Hematopoietic multipotent progenitor cell treated with erythropoietin and hydrocortisone succinate and interleukin-3 and kit ligand, for 15 days (in vitro differentiated cells): ENCODE measurements at regions not wholly inside any gene's neighbourhood (a gene's known extent, or its start where the extent isn't known, plus 50 kb on each side); places are given as distances from the start of the nearest gene placed in this dataset.
"Not testable (repeated sequence)": the region's sequence is repeated elsewhere in the genome, so short reads cannot be mapped to it uniquely, and the experiment has no call there.

Experiments used
- DNase-seq: peaks from one replicate; pipeline ENCODE4 v3.0.0-alpha.2; 2015; ENCODE audit warnings: low spot score

- DNase-seq, result no peak
Observed at GRCh38 chr16:86216591-86216990, 293.7 kb upstream of the FOXF1 start.

DNA sequence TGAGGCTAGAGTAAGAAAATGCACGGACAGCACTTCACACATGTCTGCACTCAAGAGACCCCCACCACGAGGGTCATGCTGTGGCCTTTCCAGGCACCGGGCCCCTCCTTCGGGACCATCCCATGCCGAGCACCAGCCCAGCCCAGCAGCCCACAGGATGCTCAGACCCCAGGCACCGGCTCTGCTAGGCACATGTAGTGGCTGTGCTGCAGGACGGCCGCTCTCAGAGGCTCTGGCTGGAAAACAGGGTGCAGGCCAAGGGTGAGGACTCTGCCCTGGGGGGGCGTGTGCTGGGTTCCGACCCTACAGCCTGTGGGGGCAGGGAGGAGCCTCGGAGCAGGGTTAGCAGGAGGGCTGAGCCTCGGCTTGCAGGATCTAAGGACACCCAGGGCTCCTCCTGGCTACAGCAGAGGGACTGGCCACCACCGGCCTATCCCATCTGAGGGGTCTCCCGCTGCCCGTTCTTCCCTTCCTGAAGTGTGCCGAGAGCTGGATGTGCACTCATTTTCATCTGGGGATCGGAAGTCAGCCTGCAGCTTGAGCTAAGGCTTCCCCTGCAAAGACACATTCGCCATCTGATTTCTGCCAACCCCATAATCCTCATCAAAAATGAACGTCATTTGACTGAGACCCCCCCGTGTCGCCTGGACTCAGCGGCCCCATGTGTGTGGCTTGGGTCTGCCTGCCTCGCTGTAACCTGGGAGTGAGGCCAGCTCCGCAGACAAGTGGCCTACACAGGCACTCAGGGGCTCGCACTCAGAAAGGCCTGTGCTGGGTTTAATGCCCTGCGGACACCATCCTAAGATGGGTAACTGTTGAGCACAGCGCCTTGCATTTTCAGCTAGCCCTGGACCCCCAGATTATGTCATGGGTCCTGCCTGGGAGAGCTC, 293.1 kb upstream of the FOXF1 start:
- no peak for DNase-seq

DNA sequence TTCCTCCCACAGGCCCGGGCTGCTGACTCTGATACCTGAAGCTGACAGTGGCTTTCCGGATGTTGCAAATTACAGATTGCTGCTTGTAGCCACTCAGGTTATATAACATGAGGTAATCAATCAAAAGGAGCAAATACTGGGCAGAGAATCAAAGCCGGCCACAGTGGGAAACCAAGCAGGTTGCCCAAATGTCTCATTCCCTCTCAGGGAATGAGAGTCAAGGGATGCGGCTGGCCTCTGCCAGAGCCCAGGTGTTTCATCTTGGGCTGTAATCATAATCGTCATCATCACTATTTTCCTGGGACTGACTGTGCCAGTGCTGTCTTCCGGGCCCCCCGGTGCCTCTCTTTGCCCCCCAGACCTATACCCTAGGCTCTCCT, 292.4 kb upstream of the FOXF1 start:
- no peak for DNase-seq

GRCh38 chr16:86218479-86219170, 291.7 kb upstream of the FOXF1 start:
- DNase-seq, result no peak

- no peak for DNase-seq
Observed at GRCh38 chr16:86219655-86220445, 290.5 kb upstream of the FOXF1 start.

DNA sequence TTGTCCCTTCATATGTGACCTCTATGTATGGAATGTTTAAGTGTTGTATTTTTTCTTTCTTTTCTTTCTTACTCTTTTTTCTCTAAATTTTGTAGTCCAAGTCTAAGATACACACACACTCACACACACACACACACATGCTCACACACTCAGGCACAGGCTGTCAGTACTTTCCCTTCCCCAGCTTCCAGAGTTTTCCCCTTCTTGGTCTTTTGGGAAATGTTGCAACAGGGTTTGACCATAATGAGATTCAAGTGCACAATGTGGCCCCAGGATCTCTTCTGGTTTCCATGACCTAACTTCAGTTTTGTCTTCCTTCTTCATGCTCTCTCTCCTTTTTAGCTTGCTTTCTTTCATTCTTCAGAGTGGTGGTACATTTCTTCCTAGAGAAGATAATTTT, 289.8 kb upstream of the FOXF1 start:
- DNase-seq, result no peak

DNA sequence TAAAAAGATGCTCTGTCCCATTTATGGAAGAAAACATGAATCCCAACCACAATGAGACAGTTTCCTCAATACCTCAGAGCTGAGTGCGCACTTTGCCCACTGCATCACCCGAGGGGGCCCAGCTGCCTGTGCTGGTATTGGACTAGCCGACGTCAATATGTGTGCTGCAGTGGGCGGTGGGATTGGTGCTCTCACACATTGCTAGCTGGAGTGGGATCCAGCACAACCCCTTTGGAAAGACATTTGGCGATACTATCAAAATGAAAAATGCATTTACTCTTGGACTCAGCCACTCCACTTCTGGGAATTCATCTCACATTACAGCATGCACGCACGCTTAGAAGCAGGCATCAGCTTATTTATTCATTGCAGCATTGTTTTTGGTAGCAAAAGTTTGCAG, 289.2 kb upstream of the FOXF1 start:
- no peak for DNase-seq

DNA sequence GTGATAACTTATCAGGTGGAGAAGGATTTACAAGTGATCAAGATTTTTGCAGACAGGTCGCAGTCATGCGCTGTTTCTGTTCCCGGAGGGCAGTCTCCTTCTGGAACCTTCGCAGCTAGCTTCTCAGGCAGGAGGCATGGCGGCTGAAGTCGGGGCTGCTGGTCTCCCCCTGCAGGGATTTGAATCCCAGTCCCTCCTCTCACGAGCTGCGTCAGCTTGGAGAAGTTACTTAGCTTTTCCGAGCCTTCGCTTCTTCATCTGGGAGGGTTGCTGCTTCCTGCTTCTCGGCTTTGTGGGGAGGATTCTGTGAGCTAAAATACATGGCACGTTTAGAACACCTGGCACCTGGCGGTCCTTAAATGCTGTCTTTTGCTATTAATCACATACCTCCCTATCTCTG, 287.8 kb upstream of the FOXF1 start:
- no peak for DNase-seq

GRCh38 chr16:86222965-86223551, 287.3 kb upstream of the FOXF1 start:
- no peak for DNase-seq

GRCh38 chr16:86224126-86224525, 286.2 kb upstream of the FOXF1 start:
- no peak for DNase-seq

DNA sequence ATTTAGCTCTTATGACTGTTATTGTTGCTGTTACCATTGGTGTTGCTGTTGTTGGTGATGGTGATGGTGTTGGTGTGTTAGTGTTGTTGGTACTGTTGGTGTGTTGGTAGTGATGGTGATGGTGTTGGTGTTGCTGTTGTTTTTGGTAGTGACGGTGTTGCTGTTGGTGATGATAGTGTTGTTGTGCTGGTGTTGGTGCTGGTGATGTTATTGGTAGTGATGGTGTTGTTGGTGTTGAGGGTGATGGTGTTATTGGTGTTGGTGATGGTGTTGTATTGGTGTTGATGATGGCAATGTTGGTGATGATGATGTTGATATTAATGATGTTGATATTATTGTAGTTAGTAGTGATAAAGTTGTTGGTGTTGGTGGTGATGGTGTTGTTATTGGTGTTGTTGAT, 285.7 kb upstream of the FOXF1 start:
- DNase-seq, result no peak

DNA sequence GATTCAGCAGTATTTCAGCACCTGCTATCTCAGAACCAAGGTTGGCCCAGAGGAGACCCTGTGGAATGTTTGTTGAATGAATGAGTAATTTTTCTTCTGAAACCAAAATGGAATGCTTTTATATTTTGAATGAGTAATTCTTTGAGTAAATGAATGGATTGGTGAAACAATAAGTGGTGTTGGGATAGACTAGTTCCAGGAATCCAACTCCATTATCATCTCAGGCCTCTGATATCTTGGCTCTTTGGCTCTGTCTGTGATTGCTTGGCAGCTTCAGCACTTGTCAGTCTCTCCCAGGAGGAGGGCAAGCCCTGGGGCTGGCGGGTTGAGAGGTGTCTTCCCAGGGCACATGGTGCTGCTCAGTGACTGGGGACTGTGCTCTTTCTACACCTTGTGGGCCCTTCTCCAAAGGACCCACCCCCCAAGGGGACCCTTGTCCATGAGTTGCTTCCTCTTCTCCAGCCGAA, 284.4 kb upstream of the FOXF1 start:
- no peak for DNase-seq

GRCh38 chr16:86227041-86227440, 283.3 kb upstream of the FOXF1 start:
- DNase-seq, result no peak

- no peak for DNase-seq
Observed at GRCh38 chr16:86227801-86228200, 282.5 kb upstream of the FOXF1 start.

DNA sequence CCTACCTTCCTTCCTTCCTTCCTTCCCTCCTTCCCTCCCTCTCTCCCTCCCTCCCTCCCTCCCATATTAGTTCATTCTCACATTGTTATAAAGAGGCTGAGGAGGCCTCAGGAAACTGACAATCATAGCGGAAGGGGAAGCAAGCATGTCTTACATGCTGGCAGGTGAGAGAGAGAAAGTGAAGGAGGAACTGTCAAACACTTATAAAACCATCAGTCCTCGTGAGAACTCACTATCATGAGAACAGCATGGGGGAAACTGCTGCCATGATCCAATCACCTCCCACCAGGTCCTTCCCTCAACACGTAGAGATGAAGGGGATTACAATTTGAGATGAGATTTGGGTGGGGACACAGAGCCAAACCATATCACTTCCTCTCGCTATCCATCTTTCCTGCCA, 281.6 kb upstream of the FOXF1 start:
- DNase-seq, result no peak

DNA sequence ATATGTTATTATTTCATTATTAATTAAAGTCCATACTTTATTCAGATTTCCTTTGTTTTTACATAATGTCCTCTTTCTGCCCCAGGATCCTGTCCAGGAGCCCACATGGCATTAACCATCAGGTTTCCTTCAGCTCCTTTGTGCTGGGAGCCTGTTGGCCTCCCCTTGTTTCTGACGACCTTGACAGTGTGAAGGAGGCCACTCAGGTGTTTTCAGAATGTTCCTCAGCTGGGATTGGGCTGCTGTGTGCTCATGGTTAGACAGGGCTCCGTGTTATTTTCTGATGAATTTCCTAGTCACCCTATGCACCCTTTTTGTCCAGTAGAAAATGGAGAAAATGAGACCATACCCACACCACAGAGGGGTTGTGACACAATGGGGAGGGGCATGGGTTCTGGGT, 281.0 kb upstream of the FOXF1 start:
- no peak for DNase-seq

- DNase-seq, result no peak
Observed at GRCh38 chr16:86229866-86230656, 280.3 kb upstream of the FOXF1 start.

GRCh38 chr16:86231321-86231995, 278.9 kb upstream of the FOXF1 start:
- DNase-seq, result no peak

DNA sequence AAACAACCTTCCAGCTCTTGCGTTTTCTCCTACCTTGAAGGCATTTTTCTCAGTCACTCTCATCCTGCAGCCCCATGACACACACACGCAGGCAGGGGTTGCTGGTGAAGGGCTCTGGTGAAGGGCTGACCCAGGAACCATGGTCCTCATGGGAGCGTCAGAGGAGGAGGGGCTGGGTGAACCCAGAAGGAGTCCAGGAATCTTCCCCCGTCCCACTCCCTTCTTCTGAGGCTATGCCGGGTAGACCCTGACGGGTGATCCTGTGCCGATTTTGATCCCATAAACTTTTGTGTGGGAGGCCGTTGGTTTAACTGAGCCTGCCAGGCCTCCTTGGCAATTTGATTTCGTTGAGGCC, 278.4 kb upstream of the FOXF1 start:
- no peak for DNase-seq

GRCh38 chr16:86232496-86232895, 277.8 kb upstream of the FOXF1 start:
- DNase-seq, result no peak

DNA sequence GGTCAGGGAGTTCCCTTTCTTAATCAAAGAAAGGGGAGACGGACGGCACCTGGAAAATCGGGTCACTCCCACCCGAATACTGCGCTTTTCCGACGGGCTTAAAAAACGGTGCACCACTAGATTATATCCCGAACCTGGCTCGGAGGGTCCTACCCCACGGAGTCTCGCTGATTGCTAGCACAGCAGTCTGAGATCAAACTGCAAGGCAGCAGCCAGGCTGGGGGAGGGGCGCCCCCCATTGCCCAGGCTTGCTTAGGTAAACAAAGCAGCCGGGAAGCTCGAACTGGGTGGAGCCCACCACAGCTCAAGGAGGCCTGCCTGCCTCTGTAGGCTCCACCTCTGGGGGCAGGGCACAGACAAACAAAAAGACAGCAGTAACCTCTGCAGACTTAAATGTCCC, 276.8 kb upstream of the FOXF1 start:
- not testable (repeated sequence) for DNase-seq
